HepG2 (cell line): ENCODE measurements at regions not wholly inside any gene's neighbourhood (a gene's known extent, or its start where the extent isn't known, plus 50 kb on each side); places are given as distances from the start of the nearest gene placed in this dataset.

Experiments
- ATAC-seq: fragments of 200-7000 bp; cut with Tn5 transposase; 3 replicates; pipeline ENCODE4 v1.9.1; 2020; ENCODE audit warnings: mild to moderate bottlenecking, moderate library complexity
- BruUV-seq: library from RNA; stranded (reverse); fragments of 400-500 nt; replicated peaks from 2 replicates; lab custom pipeline; 2021; lab: Mats Ljungman, UMichigan
- CTCF ChIA-PET: fragments of 300-600 bp; formaldehyde crosslinking; extraction: SDS; loops from one replicate; lab custom pipeline; 2021; ENCODE audit warnings: low total read pairs, inconsistent platforms, low intra/inter-chr PET ratio; lab: Yijun Ruan, JAX
- POLR2A ChIA-PET: fragments of 350-600 bp; sonication (Branson Sonifier 250); formaldehyde crosslinking; loops from one replicate; lab custom pipeline; 2020; ENCODE audit warnings: antibody characterized with exemption, inconsistent platforms; lab: Yijun Ruan, JAX
- DNase-seq: peaks from one replicate; pipeline ENCODE4 v3.0.0-alpha.2; 2015; ENCODE audit warnings: low spot score
- FAIRE-seq: peaks from 3 replicates; lab custom pipeline; 2011; peaks lifted over from hg19 to GRCh38; lab: Jason Lieb, UNC
- H2AFZ ChIP-seq: one replicate; pipeline ENCODE4 v1.6.1; 2011; ENCODE audit warnings: low read length, inconsistent platforms
- H3K27ac ChIP-seq: fragments of 300-600 bp; 3 replicates; pipeline ENCODE4 v1.8.0; 2011; ENCODE audit warnings: mixed run types, mild to moderate bottlenecking, mixed read lengths, low read length, inconsistent platforms; ENCODE audit not compliant: insufficient read depth; ENCODE audit errors: extremely low read length
- H3K27me3 ChIP-seq, 2 experiments: fragments of 200-600 bp in 1 of 2; 2 replicates in 1 of 2; 3 replicates in 1 of 2; pipeline versions ENCODE4 v1.6.0 to v1.8.0; 2011; ENCODE audit warnings: low read length in 2 of 2, mild to moderate bottlenecking in 2 of 2, moderate library complexity in 2 of 2, inconsistent platforms in 1 of 2; ENCODE audit not compliant: insufficient read depth in 2 of 2, control insufficient read depth in 1 of 2
- H3K36me3 ChIP-seq, 2 experiments: fragments of 200-600 bp in 1 of 2; replicated peaks in 1 of 2; 2 replicates in 1 of 2; 3 replicates in 1 of 2; pipeline versions ENCODE4 v1.5.1 to v1.8.0; 2011; ENCODE audit warnings: low read length in 2 of 2, inconsistent platforms in 1 of 2; ENCODE audit not compliant: insufficient read depth in 2 of 2, control insufficient read depth in 1 of 2
- H3K4me1 ChIP-seq: 2 replicates; pipeline ENCODE4 v1.5.1; 2012; ENCODE audit warnings: low read length, inconsistent platforms; ENCODE audit not compliant: insufficient read depth
- H3K4me2 ChIP-seq: 2 replicates; pipeline ENCODE4 v1.6.0; 2011; ENCODE audit warnings: low read depth, low read length, inconsistent platforms
- H3K4me3 ChIP-seq, 3 experiments: fragments of 200-600 bp in 1 of 3; sonication (generic), shearing (Covaris generic) in 1 of 3; replicated peaks in 1 of 3; 2 replicates each; pipeline ENCODE4 v1.5.1; 2011 to 2016; ENCODE audit warnings: low read length in 3 of 3, inconsistent platforms in 2 of 3, low read depth in 2 of 3, mild to moderate bottlenecking in 2 of 3, control low read depth in 1 of 3, mixed read lengths in 1 of 3; ENCODE audit not compliant: insufficient read depth in 1 of 3
- H3K79me2 ChIP-seq: one replicate; pipeline ENCODE4 v1.6.1; 2011; ENCODE audit warnings: low read length, inconsistent platforms; ENCODE audit not compliant: insufficient read depth
- H3K9ac ChIP-seq: 2 replicates; pipeline ENCODE4 v1.6.0; 2011; ENCODE audit warnings: mild to moderate bottlenecking, low read depth, low read length, inconsistent platforms; ENCODE audit not compliant: insufficient read depth
- H3K9me3 ChIP-seq: 2 replicates; pipeline ENCODE4 v1.5.1; 2012; ENCODE audit warnings: mild to moderate bottlenecking, low read length
- H4K20me1 ChIP-seq: 2 replicates; pipeline ENCODE4 v1.6.0; 2011; ENCODE audit warnings: inconsistent platforms, mild to moderate bottlenecking, low read length, moderate library complexity; ENCODE audit not compliant: insufficient read depth
- MAFG ChIP-seq: sonication (generic); formaldehyde crosslinking; IDR thresholded peaks from 2 replicates; pipeline ENCODE4 v1.5.1; 2020; ENCODE audit warnings: mild to moderate bottlenecking, missing genetic modification reagents
- NRL ChIP-seq: sonication (generic); formaldehyde crosslinking; IDR thresholded peaks from 2 replicates; pipeline ENCODE4 v1.5.0; 2020; ENCODE audit warnings: missing genetic modification reagents, mild to moderate bottlenecking, moderate library complexity, borderline replicate concordance
- ZBTB4 ChIP-seq: sonication (generic); formaldehyde crosslinking; IDR thresholded peaks from 2 replicates; pipeline ENCODE4 v1.4.0; 2020; ENCODE audit warnings: missing genetic modification reagents, mild to moderate bottlenecking, borderline replicate concordance
- WGBS: methylation state at CpG from one replicate; pipeline ENCODE4 v1.1.6; 2017; ENCODE audit warnings: low lambda C conversion rate; 5-methylcytosine and 5-hydroxymethylcytosine counted together
- in situ Hi-C: cut with HindIII; loops from 2 replicates; pipeline ENCODE4 v1.10.0; 2017; ENCODE audit warnings: low pct_unique_long_range_greater_than_20kb; ENCODE audit not compliant: extremely low pct_ligation_motif_present
- intact Hi-C: fragments of 100-400 bp; cut with micrococcal nuclease; formaldehyde crosslinking; loops from one replicate; pipeline ENCODE4 v1.10.0; 2022; ENCODE audit not compliant: unreplicated experiment
- TF ChIP-seq, protein P1 (sequence below): sonication (generic); formaldehyde crosslinking; IDR thresholded peaks from 2 replicates; pipeline ENCODE4 v1.5.1; 2020; ENCODE audit warnings: mild to moderate bottlenecking, missing genetic modification reagents

GRCh38 chr2:15111718-15112117, 449.4 kb downstream of the NBAS start:
- TF ChIP-seq ZBTB4 (no peak), NRL (CRISPR knock-in tag) (no peak)
- H3K4me3 ChIP-seq: no peak overlapping the region
- no peak for ATAC-seq
- no peak for DNase-seq
- no TSS peak for BruUV-seq
- peaks cover 42% of the 10 kb centered on the region for H3K9me3 ChIP-seq
- no peaks in the 10 kb centered on the region for H3K27me3 ChIP-seq
- H3K4me1 ChIP-seq: no peaks in the 10 kb centered on the region
- no peak overlapping the region for H3K27ac ChIP-seq
- no peak for FAIRE-seq
- H3K4me2 ChIP-seq: no peak overlapping the region
- H3K36me3 ChIP-seq: no peaks in the 10 kb centered on the region
- in situ Hi-C loops: no loop called here
- no peak overlapping the region for H3K9ac ChIP-seq
- CTCF ChIA-PET: no interaction called here
- no peaks in the 10 kb centered on the region for H4K20me1 ChIP-seq
- POLR2A ChIA-PET: no interaction called here
- intact Hi-C loops: no loop called here
- H2AFZ ChIP-seq: no peak overlapping the region
- 74% methylated on average over 1 of the region's 1 CpG for WGBS
- no peaks in the 10 kb centered on the region for H3K79me2 ChIP-seq

- in situ Hi-C loops: no loop called here
- ATAC-seq: no peak
- Histone ChIP-seq H3K79me2 (no peaks in the 10 kb centered on the region), H3K4me3 (no peak overlapping the region), H3K4me1 (no peaks in the 10 kb centered on the region), H3K36me3 (no peaks in the 10 kb centered on the region), H3K9ac (no peak overlapping the region), H3K27me3 (peaks cover 0 to under 1% of the 10 kb centered on the region in 2 experiments; a peak in 1 of 5 replicates), H3K4me2 (no peak overlapping the region), H4K20me1 (no peaks in the 10 kb centered on the region), H3K27ac (no peak overlapping the region), H2AFZ (no peak overlapping the region), H3K9me3 (peaks cover 42% of the 10 kb centered on the region)
- ChIA-PET POLR2A (no interaction called here), CTCF (no interaction called here)
- no TSS peak for BruUV-seq
- DNase-seq: no peak
- TF ChIP-seq MAFG (CRISPR knock-in tag): no peak
- TF ChIP-seq, protein P1, sequence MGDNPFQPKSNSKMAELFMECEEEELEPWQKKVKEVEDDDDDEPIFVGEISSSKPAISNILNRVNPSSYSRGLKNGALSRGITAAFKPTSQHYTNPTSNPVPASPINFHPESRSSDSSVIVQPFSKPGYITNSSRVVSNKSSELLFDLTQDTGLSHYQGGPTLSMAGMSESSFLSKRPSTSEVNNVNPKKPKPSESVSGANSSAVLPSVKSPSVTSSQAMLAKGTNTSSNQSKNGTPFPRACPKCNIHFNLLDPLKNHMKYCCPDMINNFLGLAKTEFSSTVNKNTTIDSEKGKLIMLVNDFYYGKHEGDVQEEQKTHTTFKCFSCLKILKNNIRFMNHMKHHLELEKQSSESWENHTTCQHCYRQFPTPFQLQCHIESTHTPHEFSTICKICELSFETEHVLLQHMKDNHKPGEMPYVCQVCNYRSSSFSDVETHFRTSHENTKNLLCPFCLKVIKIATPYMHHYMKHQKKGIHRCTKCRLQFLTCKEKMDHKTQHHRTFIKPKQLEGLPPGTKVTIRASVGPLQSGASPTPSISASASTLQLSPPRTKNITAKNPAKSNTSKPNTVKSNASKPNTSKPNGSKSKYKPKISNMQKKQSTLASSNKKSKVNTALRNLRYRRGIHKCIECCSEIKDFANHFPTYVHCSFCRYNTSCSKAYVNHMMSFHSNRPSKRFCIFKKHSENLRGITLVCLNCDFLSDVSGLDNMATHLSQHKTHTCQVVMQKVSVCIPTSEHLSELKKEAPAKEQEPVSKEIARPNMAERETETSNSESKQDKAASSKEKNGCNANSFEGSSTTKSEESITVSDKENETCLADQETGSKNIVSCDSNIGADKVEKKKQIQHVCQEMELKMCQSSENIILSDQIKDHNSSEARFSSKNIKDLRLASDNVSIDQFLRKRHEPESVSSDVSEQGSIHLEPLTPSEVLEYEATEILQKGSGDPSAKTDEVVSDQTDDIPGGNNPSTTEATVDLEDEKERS (CRISPR knock-in tag): peak; percentile 57; the same call in 1 of the 2 replicates
- no peak for FAIRE-seq
- 34% methylated on average over 1 of the region's 1 CpG for WGBS
- intact Hi-C loops: no loop called here
These were observed 448.9 kb downstream of the NBAS start for GRCh38 chr2:15112216-15112615.
